GM23338 (cell line): ENCODE measurements at regions not wholly inside any gene's neighbourhood (a gene's known extent, or its start where the extent isn't known, plus 50 kb on each side); places are given as distances from the start of the nearest gene placed in this dataset.

Experiments
- CREB1 ChIP-seq: fragments of 250-450 bp; sonication (Bioruptor Pico); IDR thresholded peaks from 2 replicates; pipeline ENCODE4 v1.5.0; 2020; ENCODE audit warnings: low read depth, mild to moderate bottlenecking, moderate library complexity
- EZH2 ChIP-seq: fragments of 200-600 bp; sonication (generic); IDR thresholded peaks from one replicate; pipeline ENCODE4 v1.8.0; 2017; ENCODE audit warnings: antibody characterized with exemption, mild to moderate bottlenecking, low read depth; ENCODE audit not compliant: unreplicated experiment
- EZH2phosphoT487 ChIP-seq: fragments of 200-600 bp; sonication (generic); IDR thresholded peaks from one replicate; pipeline ENCODE4 v1.8.1; 2018; ENCODE audit warnings: antibody characterized with exemption; ENCODE audit not compliant: unreplicated experiment
- NANOG ChIP-seq: IDR thresholded peaks from 2 replicates; pipeline ENCODE4 v1.6.1; 2016; ENCODE audit warnings: antibody characterized with exemption, borderline replicate concordance
- POLR2AphosphoS5 ChIP-seq: IDR thresholded peaks from 2 replicates; pipeline ENCODE4 v1.6.1; 2016; ENCODE audit warnings: antibody characterized with exemption, low read depth
- ZNF331 ChIP-seq: fragments of 250-450 bp; sonication (Bioruptor Pico); IDR thresholded peaks from 2 replicates; pipeline ENCODE4 v1.5.0; 2020; ENCODE audit warnings: low read depth, mild to moderate bottlenecking, moderate library complexity
- TF ChIP-seq, protein P1 (sequence below), 2 experiments: fragments of 200-600 bp in 1 of 2; sonication (generic) in 1 of 2; conservative IDR thresholded peaks; 2 replicates each; pipeline versions ENCODE4 v1.5.1 to v1.6.1; 2016 to 2017; ENCODE audit warnings: antibody characterized with exemption in 2 of 2, low read depth in 2 of 2, mild to moderate bottlenecking in 2 of 2, moderate library complexity in 1 of 2
- TF ChIP-seq, protein P2 (sequence below): IDR thresholded peaks from one replicate; pipeline ENCODE4 v1.6.1; 2018; ENCODE audit warnings: antibody characterized with exemption; ENCODE audit not compliant: unreplicated experiment

DNA sequence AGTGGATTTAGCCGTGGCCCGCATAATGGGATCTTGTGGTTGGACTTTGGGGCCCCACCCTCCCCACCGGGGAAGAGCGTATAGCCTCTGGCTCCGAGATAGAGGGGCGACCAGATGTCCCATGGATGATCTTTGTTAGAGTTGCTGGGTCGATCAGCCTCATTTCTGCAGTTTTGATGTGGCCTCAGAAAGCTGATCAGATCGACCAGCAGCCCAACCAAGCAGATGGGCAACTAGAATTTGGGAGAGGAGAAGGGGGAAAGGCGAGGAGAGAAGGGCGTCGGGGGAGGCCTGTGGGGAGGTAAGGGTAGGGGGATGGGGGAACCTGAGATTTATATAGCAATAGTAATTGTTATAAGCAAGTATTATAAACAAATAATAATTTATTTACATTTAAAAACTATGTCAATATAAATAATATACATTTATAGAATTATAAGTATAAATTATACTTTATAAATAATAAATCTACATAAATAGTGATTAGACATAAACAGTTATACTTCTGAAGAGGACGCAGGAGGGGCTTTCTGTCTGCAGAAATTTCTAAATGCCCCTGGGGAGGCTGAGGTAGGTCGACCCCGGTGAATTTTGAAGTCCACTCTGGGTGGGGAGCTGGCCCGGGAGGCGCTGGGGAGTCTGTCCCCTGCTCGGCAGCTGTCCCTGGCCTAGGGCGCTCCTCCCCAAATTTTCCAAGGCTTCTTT is 136.3 kb downstream of the KCNJ12 start:
- TF ChIP-seq POLR2AphosphoS5 (no peak), EZH2phosphoT487 (no peak), NANOG (no peak), CREB1 (no peak), EZH2 (no peak), ZNF331 (CRISPR knock-in tag) (no peak)
- TF ChIP-seq, protein P1, sequence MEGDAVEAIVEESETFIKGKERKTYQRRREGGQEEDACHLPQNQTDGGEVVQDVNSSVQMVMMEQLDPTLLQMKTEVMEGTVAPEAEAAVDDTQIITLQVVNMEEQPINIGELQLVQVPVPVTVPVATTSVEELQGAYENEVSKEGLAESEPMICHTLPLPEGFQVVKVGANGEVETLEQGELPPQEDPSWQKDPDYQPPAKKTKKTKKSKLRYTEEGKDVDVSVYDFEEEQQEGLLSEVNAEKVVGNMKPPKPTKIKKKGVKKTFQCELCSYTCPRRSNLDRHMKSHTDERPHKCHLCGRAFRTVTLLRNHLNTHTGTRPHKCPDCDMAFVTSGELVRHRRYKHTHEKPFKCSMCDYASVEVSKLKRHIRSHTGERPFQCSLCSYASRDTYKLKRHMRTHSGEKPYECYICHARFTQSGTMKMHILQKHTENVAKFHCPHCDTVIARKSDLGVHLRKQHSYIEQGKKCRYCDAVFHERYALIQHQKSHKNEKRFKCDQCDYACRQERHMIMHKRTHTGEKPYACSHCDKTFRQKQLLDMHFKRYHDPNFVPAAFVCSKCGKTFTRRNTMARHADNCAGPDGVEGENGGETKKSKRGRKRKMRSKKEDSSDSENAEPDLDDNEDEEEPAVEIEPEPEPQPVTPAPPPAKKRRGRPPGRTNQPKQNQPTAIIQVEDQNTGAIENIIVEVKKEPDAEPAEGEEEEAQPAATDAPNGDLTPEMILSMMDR (conservative IDR thresholded peaks at IDR 0.05; ENCODE audit: low read depth in 2 of 2), result no peak
- TF ChIP-seq, protein P2, sequence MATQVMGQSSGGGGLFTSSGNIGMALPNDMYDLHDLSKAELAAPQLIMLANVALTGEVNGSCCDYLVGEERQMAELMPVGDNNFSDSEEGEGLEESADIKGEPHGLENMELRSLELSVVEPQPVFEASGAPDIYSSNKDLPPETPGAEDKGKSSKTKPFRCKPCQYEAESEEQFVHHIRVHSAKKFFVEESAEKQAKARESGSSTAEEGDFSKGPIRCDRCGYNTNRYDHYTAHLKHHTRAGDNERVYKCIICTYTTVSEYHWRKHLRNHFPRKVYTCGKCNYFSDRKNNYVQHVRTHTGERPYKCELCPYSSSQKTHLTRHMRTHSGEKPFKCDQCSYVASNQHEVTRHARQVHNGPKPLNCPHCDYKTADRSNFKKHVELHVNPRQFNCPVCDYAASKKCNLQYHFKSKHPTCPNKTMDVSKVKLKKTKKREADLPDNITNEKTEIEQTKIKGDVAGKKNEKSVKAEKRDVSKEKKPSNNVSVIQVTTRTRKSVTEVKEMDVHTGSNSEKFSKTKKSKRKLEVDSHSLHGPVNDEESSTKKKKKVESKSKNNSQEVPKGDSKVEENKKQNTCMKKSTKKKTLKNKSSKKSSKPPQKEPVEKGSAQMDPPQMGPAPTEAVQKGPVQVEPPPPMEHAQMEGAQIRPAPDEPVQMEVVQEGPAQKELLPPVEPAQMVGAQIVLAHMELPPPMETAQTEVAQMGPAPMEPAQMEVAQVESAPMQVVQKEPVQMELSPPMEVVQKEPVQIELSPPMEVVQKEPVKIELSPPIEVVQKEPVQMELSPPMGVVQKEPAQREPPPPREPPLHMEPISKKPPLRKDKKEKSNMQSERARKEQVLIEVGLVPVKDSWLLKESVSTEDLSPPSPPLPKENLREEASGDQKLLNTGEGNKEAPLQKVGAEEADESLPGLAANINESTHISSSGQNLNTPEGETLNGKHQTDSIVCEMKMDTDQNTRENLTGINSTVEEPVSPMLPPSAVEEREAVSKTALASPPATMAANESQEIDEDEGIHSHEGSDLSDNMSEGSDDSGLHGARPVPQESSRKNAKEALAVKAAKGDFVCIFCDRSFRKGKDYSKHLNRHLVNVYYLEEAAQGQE, result no peak
